Transverse colon (tissue), 4 donors: ENCODE measurements at regions not wholly inside any gene's neighbourhood (a gene's known extent, or its start where the extent isn't known, plus 50 kb on each side); places are given as distances from the start of the nearest gene placed in this dataset.
A peak's percentile ranks its signal among the peaks of the same experiment; 100 is the strongest.

Experiments used
- DNase-seq: peaks from one replicate; pipeline ENCODE4 v3.0.0-alpha.2; 2019
- H3K27ac ChIP-seq, 4 donors: fragments of 200-600 bp; sonication (generic); 2 replicates each; pipeline ENCODE4 v1.5.1; 2016 to 2018; ENCODE audit warnings: inconsistent platforms in 4 of 4
- H3K27me3 ChIP-seq: fragments of 200-600 bp; sonication (generic); 2 replicates; pipeline ENCODE4 v1.5.1; 2017; ENCODE audit warnings: inconsistent platforms
- H3K36me3 ChIP-seq, 4 donors: fragments of 200-600 bp; sonication (generic); 2 replicates each; pipeline ENCODE4 v1.5.1; 2017 to 2019; ENCODE audit warnings: inconsistent platforms in 4 of 4
- H3K4me1 ChIP-seq, 4 donors: fragments of 200-600 bp; sonication (generic); 2 replicates each; pipeline ENCODE4 v1.5.1; 2017 to 2020; ENCODE audit warnings: inconsistent platforms in 4 of 4
- H3K4me3 ChIP-seq, 4 donors: fragments of 200-600 bp; sonication (generic); 1 replicate in 1 of 4; 2 replicates in 3 of 4; pipeline versions ENCODE4 v1.5.1 to v1.6.1; 2017 to 2019; ENCODE audit warnings: inconsistent platforms in 4 of 4
- H3K9me3 ChIP-seq, 2 donors: fragments of 200-600 bp; sonication (generic); 2 replicates each; pipeline ENCODE4 v1.5.1; 2017 to 2019; ENCODE audit warnings: inconsistent platforms in 2 of 2
- CTCF ChIP-seq, 5 experiments: fragments of 200-600 bp in 3 of 5; fragments of 450-650 bp in 2 of 5; sonication (generic) in 3 of 5; IDR thresholded peaks; 1 replicate in 2 of 5; 2 replicates in 3 of 5; pipeline ENCODE4 v1.5.1; 2016 to 2017; ENCODE audit warnings: antibody characterized with exemption in 5 of 5, inconsistent platforms in 3 of 5, mild to moderate bottlenecking in 2 of 5, moderate library complexity in 1 of 5
- EP300 ChIP-seq: sonication (generic); formaldehyde crosslinking; IDR thresholded peaks from one replicate; pipeline ENCODE4 v1.6.1; 2017; ENCODE audit warnings: antibody characterized with exemption, low read depth
- POLR2A ChIP-seq: fragments of 450-650 bp; IDR thresholded peaks from one replicate; pipeline ENCODE4 v1.6.1; 2016; ENCODE audit warnings: antibody characterized with exemption, mild to moderate bottlenecking, moderate library complexity
- POLR2AphosphoS5 ChIP-seq, 3 donors: sonication (generic); formaldehyde crosslinking; IDR thresholded peaks; one replicate each; pipeline ENCODE4 v1.6.1; 2016; ENCODE audit warnings: antibody characterized with exemption in 3 of 3
- WGBS, 2 donors: methylation state at CpG; one replicate each; pipeline ENCODE4 v1.1.5; 2018; ENCODE audit warnings: low coverage in 1 of 2; 5-methylcytosine and 5-hydroxymethylcytosine counted together
- in situ Hi-C, 4 donors: fragments of 200-750 bp; cut with MboI; loops; one replicate each; pipeline versions ENCODE4 v1.15.0 to v1.15.1; 2017; ENCODE audit warnings: low sequenced_read_pairs in 3 of 4, low pct_ligation_motif_present in 1 of 4, low pct_unique_long_range_greater_than_20kb in 1 of 4
- intact Hi-C: fragments of 100-400 bp; cut with DNase I; formaldehyde crosslinking; loops from one replicate; pipeline ENCODE4 v1.15.1; 2023; ENCODE audit warnings: low total_unique reads

DNA sequence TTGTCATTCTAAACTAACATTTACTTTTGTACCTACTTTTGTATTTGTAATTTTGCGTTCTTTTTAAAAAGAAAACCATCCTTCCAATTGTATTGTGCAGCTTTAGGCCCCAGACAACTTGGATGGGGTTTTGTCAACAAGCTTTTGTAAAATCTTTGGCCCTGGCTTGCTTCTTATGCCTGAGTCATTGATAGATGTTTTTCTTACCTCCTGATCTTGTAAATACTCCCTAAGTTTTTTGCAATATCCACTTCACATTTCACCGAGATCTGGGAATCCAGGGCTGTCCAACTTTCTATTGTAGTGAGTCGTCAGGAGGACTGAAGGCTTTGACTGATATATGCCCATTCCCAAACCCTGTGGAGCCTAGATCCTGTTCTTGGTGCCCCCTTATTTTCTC, 126.9 kb upstream of the GUCY1A1 start:
- Histone ChIP-seq H3K36me3 (no peaks in the 10 kb centered on the region), H3K27ac (no peak overlapping the region), H3K9me3 (no peaks in the 10 kb centered on the region), H3K4me1 (no peaks in the 10 kb centered on the region), H3K4me3 (no peak overlapping the region), H3K27me3 (no peaks in the 10 kb centered on the region)
- in situ Hi-C loops (no loop called here), intact Hi-C loops (no loop called here)
- no peak for TF ChIP-seq CTCF (IDR thresholded peaks at IDR 0.05)
- no peak for TF ChIP-seq EP300
- 67 to 73% methylated on average over 3 of the region's 3 CpGs for WGBS, 2 donors
- DNase-seq = no peak

GRCh38 chr4:155535802-155536454, 130.7 kb upstream of the GUCY1A1 start:
- H3K9me3 ChIP-seq = no peaks in the 10 kb centered on the region
- H3K27me3 ChIP-seq = no peaks in the 10 kb centered on the region
- no peak overlapping the region for H3K4me3 ChIP-seq
- H3K36me3 ChIP-seq = no peaks in the 10 kb centered on the region
- TF ChIP-seq CTCF (IDR thresholded peaks at IDR 0.05) = no peak
- no peak for TF ChIP-seq POLR2A
- no peak for TF ChIP-seq POLR2AphosphoS5 (IDR thresholded peaks at IDR 0.05)
- no peak for TF ChIP-seq EP300
- DNase-seq = no peak
- intact Hi-C loops = no loop called here
- in situ Hi-C loops = no loop called here
- 83 to 95% methylated on average over 2 of the region's 2 CpGs for WGBS, 2 donors
- H3K4me1 ChIP-seq = peaks cover 0 to 12% (median 4%) of the 10 kb centered on the region in 4 donors
- no peak overlapping the region for H3K27ac ChIP-seq

DNA sequence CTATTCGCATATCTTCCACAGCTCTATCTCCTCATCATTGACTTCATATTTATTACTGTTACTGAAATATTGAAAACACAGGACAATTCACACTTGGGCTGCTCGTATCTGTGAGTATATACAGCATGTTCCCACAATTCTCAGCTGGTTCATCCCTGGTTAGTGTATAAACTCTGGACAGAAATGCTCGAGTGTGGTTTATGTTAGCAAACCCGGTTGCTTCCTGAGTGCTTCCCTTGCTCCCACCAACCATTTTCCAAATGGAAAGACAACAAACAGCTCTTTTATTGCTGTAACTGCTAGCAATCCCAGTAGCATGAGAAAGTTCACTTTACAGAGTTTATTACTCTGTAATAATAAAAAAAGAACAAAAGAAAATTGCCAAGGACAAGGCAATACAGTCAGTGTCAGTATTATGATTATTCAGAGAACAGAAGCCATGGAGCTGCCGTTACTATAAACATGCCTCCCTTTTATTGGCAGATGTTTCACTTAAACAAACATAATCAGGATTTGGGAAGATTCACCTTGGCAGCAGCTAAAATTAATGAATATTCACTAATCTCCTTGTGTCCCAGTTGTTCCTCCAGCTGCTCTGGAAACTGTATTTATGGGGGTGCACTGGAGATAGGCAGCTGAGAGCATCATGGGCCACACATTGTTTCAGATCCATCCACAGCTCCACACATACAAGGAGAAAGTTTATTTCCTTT, 134.1 kb upstream of the GUCY1A1 start:
- no peaks in the 10 kb centered on the region for H3K36me3 ChIP-seq
- in situ Hi-C loops = no loop called here
- no peaks in the 10 kb centered on the region for H3K9me3 ChIP-seq
- H3K4me1 ChIP-seq = peaks cover 0 to 25% (median 6%) of the 10 kb centered on the region in 4 donors
- WGBS, 2 donors = 17 to 40% methylated on average over 4 to 5 of the region's 5 CpGs
- H3K27me3 ChIP-seq = no peaks in the 10 kb centered on the region
- intact Hi-C loops = no loop called here
- peak in 1 of 3 donors; percentile 6 for TF ChIP-seq POLR2AphosphoS5 (IDR thresholded peaks at IDR 0.05)
- no peak for TF ChIP-seq POLR2A
- no peak for TF ChIP-seq CTCF (IDR thresholded peaks at IDR 0.05)
- H3K27ac ChIP-seq = peak overlapping the region; percentile 9 to 68 (median 53)
- no peak overlapping the region for H3K4me3 ChIP-seq
- DNase-seq = no peak

- no peaks in the 10 kb centered on the region for H3K27me3 ChIP-seq
- DNase-seq = no peak
- H3K4me3 ChIP-seq = no peak overlapping the region
- no peaks in the 10 kb centered on the region for H3K9me3 ChIP-seq
- intact Hi-C loops = no loop called here
- H3K4me1 ChIP-seq = peaks cover 0 to 37% (median 8%) of the 10 kb centered on the region in 4 donors
- no peak overlapping the region for H3K27ac ChIP-seq
- WGBS, 2 donors = 69 to 86% methylated on average over 3 to 5 of the region's 5 CpGs
- TF ChIP-seq CTCF (IDR thresholded peaks at IDR 0.05) (no peak), POLR2AphosphoS5 (IDR thresholded peaks at IDR 0.05) (no peak), EP300 (no peak), POLR2A (no peak)
- in situ Hi-C loops = no loop called here
- H3K36me3 ChIP-seq = no peaks in the 10 kb centered on the region
These were observed 135.8 kb upstream of the GUCY1A1 start for GRCh38 chr4:155530857-155531256.
